IPS-18c (cell line): ENCODE measurements at regions not wholly inside any gene's neighbourhood (a gene's known extent, or its start where the extent isn't known, plus 50 kb on each side); places are given as distances from the start of the nearest gene placed in this dataset.

ENCODE experiments used
- H3K4me3 ChIP-seq: 2 replicates; pipeline ENCODE4 v1.7.0; 2013; ENCODE audit warnings: low read depth, mild to moderate bottlenecking, low read length, moderate library complexity; ENCODE audit not compliant: insufficient read depth
- H3K9me3 ChIP-seq: one replicate; pipeline ENCODE4 v1.6.1; 2013; ENCODE audit warnings: mild to moderate bottlenecking, low read length, moderate library complexity; ENCODE audit not compliant: control insufficient read depth, insufficient read depth

- no peaks in the 10 kb centered on the region for H3K9me3 ChIP-seq
- H3K4me3 ChIP-seq: no peak overlapping the region
Observed at GRCh38 chr9:75607521-75607920, 283.0 kb upstream of the PCSK5 start.

GRCh38 chr9:75609401-75609800, 281.1 kb upstream of the PCSK5 start:
- no peaks in the 10 kb centered on the region for H3K9me3 ChIP-seq
- H3K4me3 ChIP-seq: no peak overlapping the region

GRCh38 chr9:75610246-75610645, 280.2 kb upstream of the PCSK5 start:
- Histone ChIP-seq H3K4me3 (no peak overlapping the region), H3K9me3 (no peaks in the 10 kb centered on the region)

GRCh38 chr9:75612205-75612604, 278.3 kb upstream of the PCSK5 start:
- Histone ChIP-seq H3K4me3 (no peak overlapping the region), H3K9me3 (no peaks in the 10 kb centered on the region)

- H3K9me3 ChIP-seq: no peaks in the 10 kb centered on the region
- H3K4me3 ChIP-seq: no peak overlapping the region
Observed at GRCh38 chr9:75612754-75613153, 277.7 kb upstream of the PCSK5 start.

GRCh38 chr9:75615284-75615683, 275.2 kb upstream of the PCSK5 start:
- Histone ChIP-seq H3K9me3 (no peaks in the 10 kb centered on the region), H3K4me3 (no peak overlapping the region)

- no peak overlapping the region for H3K4me3 ChIP-seq
- H3K9me3 ChIP-seq: no peaks in the 10 kb centered on the region
Observed at GRCh38 chr9:75616052-75616451, 274.4 kb upstream of the PCSK5 start.

GRCh38 chr9:75616841-75617566, 273.5 kb upstream of the PCSK5 start:
- no peak overlapping the region for H3K4me3 ChIP-seq

GRCh38 chr9:75623462-75623861, 267.0 kb upstream of the PCSK5 start:
- H3K4me3 ChIP-seq: no peak overlapping the region

More at GRCh38 chr9:75616841-75617566, 273.5 kb upstream of the PCSK5 start:
- H3K9me3 ChIP-seq: no peaks in the 10 kb centered on the region

GRCh38 chr9:75624998-75625397, 265.5 kb upstream of the PCSK5 start:
- Histone ChIP-seq H3K4me3 (no peak overlapping the region), H3K9me3 (no peaks in the 10 kb centered on the region)

More at GRCh38 chr9:75623462-75623861, 267.0 kb upstream of the PCSK5 start:
- H3K9me3 ChIP-seq: no peaks in the 10 kb centered on the region

GRCh38 chr9:75626860-75627259, 263.6 kb upstream of the PCSK5 start:
- no peak overlapping the region for H3K4me3 ChIP-seq
- no peaks in the 10 kb centered on the region for H3K9me3 ChIP-seq

- H3K4me3 ChIP-seq: no peak overlapping the region
- H3K9me3 ChIP-seq: no peaks in the 10 kb centered on the region
Observed at GRCh38 chr9:75628952-75629351, 261.5 kb upstream of the PCSK5 start.

GRCh38 chr9:75633451-75634057, 256.9 kb upstream of the PCSK5 start:
- Histone ChIP-seq H3K9me3 (no peaks in the 10 kb centered on the region), H3K4me3 (no peak overlapping the region)

GRCh38 chr9:75636427-75637045, 253.9 kb upstream of the PCSK5 start:
- no peak overlapping the region for H3K4me3 ChIP-seq
- no peaks in the 10 kb centered on the region for H3K9me3 ChIP-seq

GRCh38 chr9:75639971-75640610, 250.4 kb upstream of the PCSK5 start:
- no peaks in the 10 kb centered on the region for H3K9me3 ChIP-seq
- H3K4me3 ChIP-seq: no peak overlapping the region

GRCh38 chr9:75642522-75642921, 248.0 kb upstream of the PCSK5 start:
- Histone ChIP-seq H3K4me3 (no peak overlapping the region), H3K9me3 (no peaks in the 10 kb centered on the region)

- no peaks in the 10 kb centered on the region for H3K9me3 ChIP-seq
Observed at GRCh38 chr9:75644649-75645048, 245.8 kb upstream of the PCSK5 start.

GRCh38 chr9:75648034-75648433, 242.4 kb upstream of the PCSK5 start:
- no peaks in the 10 kb centered on the region for H3K9me3 ChIP-seq
- H3K4me3 ChIP-seq: no peak overlapping the region

More at GRCh38 chr9:75644649-75645048, 245.8 kb upstream of the PCSK5 start:
- H3K4me3 ChIP-seq: no peak overlapping the region
